ENCODE measurements at regions not wholly inside any gene's neighbourhood (a gene's known extent, or its start where the extent isn't known, plus 50 kb on each side); places are given as distances from the start of the nearest gene placed in this dataset.
A peak's percentile ranks its signal among the peaks of the same experiment; 100 is the strongest.

GRCh38 chr20:24108581-24108980 lies 120.0 kb upstream of the GGTLC1 start:
- no peak for DNase-seq (ENCODE audit: low read depth, low spot score)
- TF ChIP-seq CTCF (IDR thresholded peaks at IDR 0.05; ENCODE audit: low read depth, low read length) = no peak
- H3K4me3 ChIP-seq (ENCODE audit: low read depth, low read length) = no peak overlapping the region
- in situ Hi-C loops (cut with HindIII; ENCODE audit: low sequenced_read_pairs) = no loop called here

DNA sequence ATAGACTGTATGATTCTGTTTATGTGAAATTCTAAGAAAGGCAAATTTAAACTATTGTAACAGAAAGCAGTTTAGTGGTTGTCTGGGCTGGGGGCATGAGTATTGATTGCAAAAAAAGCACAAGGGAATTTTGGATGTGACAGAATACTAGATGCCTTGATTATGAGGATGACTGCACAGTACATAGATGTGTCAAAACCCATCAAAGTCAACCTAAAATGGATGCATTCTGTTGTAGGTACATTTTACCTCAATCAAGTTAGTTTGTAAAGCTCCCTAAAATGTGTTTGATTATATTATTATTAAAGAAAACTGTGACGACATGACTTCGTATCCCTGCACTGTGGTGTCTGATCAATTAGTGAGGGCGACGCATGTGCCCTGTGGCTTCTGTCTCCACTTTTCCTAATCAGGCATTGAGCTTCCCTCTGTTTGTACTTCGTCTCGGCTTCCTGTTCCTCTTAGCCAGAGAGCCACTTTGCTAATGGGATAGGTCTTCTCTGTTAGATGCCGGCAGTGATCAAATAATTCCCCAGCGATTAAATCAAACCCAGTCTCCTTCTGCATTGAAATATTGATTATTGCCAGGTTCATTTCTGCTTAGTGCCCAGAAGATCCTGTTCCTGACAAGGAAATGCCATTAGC lies 118.3 kb upstream of the GGTLC1 start:
- DNase-seq (ENCODE audit: low read depth, low spot score) = no peak
- in situ Hi-C loops (cut with HindIII; ENCODE audit: low sequenced_read_pairs) = no loop called here
- TF ChIP-seq CTCF (IDR thresholded peaks at IDR 0.05; ENCODE audit: low read depth, low read length) = no peak
- H3K4me3 ChIP-seq (ENCODE audit: low read depth, low read length) = no peak overlapping the region

- no peak for TF ChIP-seq CTCF (IDR thresholded peaks at IDR 0.05; ENCODE audit: low read depth, low read length)
- H3K4me3 ChIP-seq (ENCODE audit: low read depth, low read length) = no peak overlapping the region
- no peak for DNase-seq (ENCODE audit: low read depth, low spot score)
Measured at GRCh38 chr20:24106150-24106800, 117.7 kb upstream of the GGTLC1 start.

GRCh38 chr20:24102749-24103333 lies 114.3 kb upstream of the GGTLC1 start:
- in situ Hi-C loops (cut with HindIII; ENCODE audit: low sequenced_read_pairs) = no loop called here
- DNase-seq (ENCODE audit: low read depth, low spot score) = no peak
- no peak overlapping the region for H3K4me3 ChIP-seq (ENCODE audit: low read depth, low read length)
- TF ChIP-seq CTCF (IDR thresholded peaks at IDR 0.05; ENCODE audit: low read depth, low read length) = no peak

More at GRCh38 chr20:24106150-24106800, 117.7 kb upstream of the GGTLC1 start:
- in situ Hi-C loops (cut with HindIII; ENCODE audit: low sequenced_read_pairs) = no loop called here

GRCh38 chr20:24102290-24102689 lies 113.7 kb upstream of the GGTLC1 start:
- TF ChIP-seq CTCF (IDR thresholded peaks at IDR 0.05; ENCODE audit: low read depth, low read length) = peak; percentile 37
- in situ Hi-C loops (cut with HindIII; ENCODE audit: low sequenced_read_pairs) = no loop called here

DNA sequence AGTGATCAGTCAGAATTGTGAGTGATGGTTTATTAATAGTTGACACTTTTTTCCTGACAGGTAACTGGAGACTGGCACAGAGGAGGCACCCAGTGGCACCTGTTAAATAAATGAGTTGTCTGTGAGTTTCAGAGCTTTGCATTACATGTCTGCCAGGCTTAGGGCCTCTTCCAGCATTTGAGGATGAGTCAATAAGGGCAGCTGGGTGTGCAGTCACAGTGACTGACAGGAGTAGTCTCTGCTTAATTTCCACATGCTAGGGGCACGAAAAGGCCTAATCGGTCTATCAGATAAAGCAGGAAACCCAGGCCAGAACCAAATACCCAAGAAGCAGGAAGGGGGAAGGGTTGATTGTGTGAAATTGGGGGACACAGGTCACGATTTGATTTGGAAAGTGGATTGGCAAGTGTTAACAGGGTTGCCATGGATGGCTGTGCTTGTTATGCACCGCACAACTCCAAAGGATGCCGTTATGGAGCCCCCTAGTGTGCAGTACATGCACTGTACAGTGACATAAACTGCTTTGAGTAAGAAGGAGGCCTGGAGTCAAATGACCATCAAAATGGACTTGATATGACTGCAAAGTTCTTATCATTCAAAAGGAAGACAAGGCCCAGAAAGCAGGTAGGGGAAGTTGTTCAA lies 111.9 kb upstream of the GGTLC1 start:
- no peak overlapping the region for H3K4me3 ChIP-seq (ENCODE audit: low read depth, low read length)
- in situ Hi-C loops (cut with HindIII; ENCODE audit: low sequenced_read_pairs) = no loop called here
- DNase-seq (ENCODE audit: low read depth, low spot score) = peak; percentile 33
- TF ChIP-seq CTCF (IDR thresholded peaks at IDR 0.05; ENCODE audit: low read depth, low read length) = peak; percentile 70

More at GRCh38 chr20:24102290-24102689, 113.7 kb upstream of the GGTLC1 start:
- H3K4me3 ChIP-seq (ENCODE audit: low read depth, low read length) = no peak overlapping the region
- no peak for DNase-seq (ENCODE audit: low read depth, low spot score)
